ENCODE measurements at regions not wholly inside any gene's neighbourhood (a gene's known extent, or its start where the extent isn't known, plus 50 kb on each side); places are given as distances from the start of the nearest gene placed in this dataset.

GRCh38 chr15:94744080-94744793 is 512.9 kb downstream of the MCTP2 start (continued):
- TF ChIP-seq IRF3 (IDR thresholded peaks at IDR 0.05; ENCODE audit: low read depth, low read length) (no peak), EP300 (IDR thresholded peaks at IDR 0.05; ENCODE audit: borderline replicate concordance in 1 of 2, low read depth in 1 of 2, low read length in 1 of 2) (no peak), SIN3A (IDR thresholded peaks at IDR 0.05; ENCODE audit: borderline replicate concordance, low read depth, low read length) (no peak)
- TF ChIP-seq, protein P1, sequence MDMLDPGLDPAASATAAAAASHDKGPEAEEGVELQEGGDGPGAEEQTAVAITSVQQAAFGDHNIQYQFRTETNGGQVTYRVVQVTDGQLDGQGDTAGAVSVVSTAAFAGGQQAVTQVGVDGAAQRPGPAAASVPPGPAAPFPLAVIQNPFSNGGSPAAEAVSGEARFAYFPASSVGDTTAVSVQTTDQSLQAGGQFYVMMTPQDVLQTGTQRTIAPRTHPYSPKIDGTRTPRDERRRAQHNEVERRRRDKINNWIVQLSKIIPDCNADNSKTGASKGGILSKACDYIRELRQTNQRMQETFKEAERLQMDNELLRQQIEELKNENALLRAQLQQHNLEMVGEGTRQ (IDR thresholded peaks at IDR 0.05; ENCODE audit: borderline replicate concordance, low read depth, low read length) = no peak

GRCh38 chr15:94745371-94745770 is 514.0 kb downstream of the MCTP2 start:
- Histone ChIP-seq H3K27me3 (ENCODE audit: insufficient read depth) (no peaks in the 10 kb centered on the region), H3K4me2 (no peak overlapping the region), H3K4me3 (ENCODE audit: low read depth in 2 of 2, low read length in 1 of 2) (no peak overlapping the region), H3K9me3 (0 out of 2 replicates have a peak, but pooled peaks cover 4% of the 10 kb centered on the region), H2AFZ (ENCODE audit: low read depth) (no peak overlapping the region), H3K79me2 (ENCODE audit: insufficient read depth) (no peaks in the 10 kb centered on the region), H3K27ac (ENCODE audit: low read depth in 2 of 2, low read length in 1 of 2) (no peak overlapping the region), H3K9ac (no peak overlapping the region), H3K9me2 (no peaks in the 10 kb centered on the region), H4K20me1 (ENCODE audit: insufficient read depth) (no peaks in the 10 kb centered on the region), H3K4me1 (ENCODE audit: control insufficient read depth in 1 of 2, insufficient read depth in 2 of 2, low read depth in 1 of 2, low read length in 1 of 2) (no peaks in the 10 kb centered on the region), H3K36me3 (replicated peaks in 1 of 2; ENCODE audit: control insufficient read depth in 1 of 2, insufficient read depth in 2 of 2, low read length in 1 of 2) (no peaks in the 10 kb centered on the region), H3F3A (replicated peaks; ENCODE audit: insufficient read depth) (no peaks in the 10 kb centered on the region)
- no peak for TF ChIP-seq ZBTB33 (IDR thresholded peaks at IDR 0.05; ENCODE audit: borderline replicate concordance, low read depth)
- TF ChIP-seq EZH2phosphoT487 (IDR thresholded peaks at IDR 0.05; ENCODE audit: borderline replicate concordance, low read depth) = no peak
- TF ChIP-seq FOXJ3 (CRISPR knock-in tag; IDR thresholded peaks at IDR 0.05) = no peak
- no peak for TF ChIP-seq TEAD4 (IDR thresholded peaks at IDR 0.05; ENCODE audit: borderline replicate concordance, insufficient read depth)
- TF ChIP-seq TCF12 (IDR thresholded peaks at IDR 0.05) = no peak
- POLR2A ChIA-PET = no interaction called here
- DNase-seq = no peak
- 19% methylated on average over 7 of the region's 7 CpGs for WGBS (ENCODE audit: low lambda C conversion rate)
- CTCF ChIA-PET = no interaction called here

DNA sequence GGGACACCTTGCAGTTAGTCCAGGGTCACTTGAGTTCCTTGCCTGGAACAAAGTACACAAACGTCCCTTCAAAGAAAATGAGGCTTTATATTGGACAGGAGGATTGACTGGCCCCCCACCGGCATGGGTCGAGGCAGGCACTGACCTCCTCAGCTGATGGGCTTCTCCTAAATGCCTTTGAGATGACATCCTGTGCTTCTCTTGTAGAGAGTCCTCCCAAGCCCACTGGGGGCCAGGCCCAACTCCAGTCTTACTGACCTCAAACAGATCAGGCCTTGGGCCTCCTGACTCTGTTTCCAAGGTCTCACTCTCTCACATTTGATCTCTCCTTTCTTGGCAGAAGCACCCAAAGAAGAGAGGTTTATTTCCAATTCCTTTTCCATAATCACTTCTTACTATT is 516.1 kb downstream of the MCTP2 start:
- no peaks in the 10 kb centered on the region for H3F3A ChIP-seq (replicated peaks; ENCODE audit: insufficient read depth)
- ChIA-PET CTCF (no interaction called here), POLR2A (no interaction called here)
- no peaks in the 10 kb centered on the region for H3K79me2 ChIP-seq (ENCODE audit: insufficient read depth)
- H3K27me3 ChIP-seq (ENCODE audit: insufficient read depth) = no peaks in the 10 kb centered on the region
- H3K4me2 ChIP-seq = no peak overlapping the region
- H2AFZ ChIP-seq (ENCODE audit: low read depth) = no peak overlapping the region
- 0% methylated on average over 3 of the region's 3 CpGs for WGBS (ENCODE audit: low lambda C conversion rate)
- no peak for DNase-seq
- no peaks in the 10 kb centered on the region for H3K9me2 ChIP-seq
- no peak overlapping the region for H3K9ac ChIP-seq
- H3K9me3 ChIP-seq = 0 out of 2 replicates have a peak, but pooled peaks cover 4% of the 10 kb centered on the region
- H3K27ac ChIP-seq (ENCODE audit: low read depth in 2 of 2, low read length in 1 of 2) = no peak overlapping the region
- H4K20me1 ChIP-seq (ENCODE audit: insufficient read depth) = no peaks in the 10 kb centered on the region
- no peaks in the 10 kb centered on the region for H3K36me3 ChIP-seq (replicated peaks in 1 of 2; ENCODE audit: control insufficient read depth in 1 of 2, insufficient read depth in 2 of 2, low read length in 1 of 2)
- no peaks in the 10 kb centered on the region for H3K4me1 ChIP-seq (ENCODE audit: control insufficient read depth in 1 of 2, insufficient read depth in 2 of 2, low read depth in 1 of 2, low read length in 1 of 2)
- H3K4me3 ChIP-seq (ENCODE audit: low read depth in 2 of 2, low read length in 1 of 2) = no peak overlapping the region
- TF ChIP-seq MEF2A (IDR thresholded peaks at IDR 0.05; ENCODE audit: borderline replicate concordance, low read depth) = no peak
- no peak for TF ChIP-seq EZH2phosphoT487 (IDR thresholded peaks at IDR 0.05; ENCODE audit: borderline replicate concordance, low read depth)
- TF ChIP-seq YY1 (IDR thresholded peaks at IDR 0.05; ENCODE audit: low read depth) = no peak
- no peak for TF ChIP-seq IRF3 (IDR thresholded peaks at IDR 0.05; ENCODE audit: low read depth, low read length)
- TF ChIP-seq MXI1 (IDR thresholded peaks at IDR 0.05; ENCODE audit: low read depth, low read length) = no peak
- no peak for TF ChIP-seq FOSL2 (IDR thresholded peaks at IDR 0.05; ENCODE audit: borderline replicate concordance, low read depth)
- no peak for TF ChIP-seq FOXJ3 (CRISPR knock-in tag; IDR thresholded peaks at IDR 0.05)
- TF ChIP-seq PBX3 (IDR thresholded peaks at IDR 0.05) = no peak
- no peak for TF ChIP-seq EP300 (IDR thresholded peaks at IDR 0.05; ENCODE audit: borderline replicate concordance in 1 of 2, low read depth in 1 of 2, low read length in 1 of 2)
- TF ChIP-seq, protein P1 (IDR thresholded peaks at IDR 0.05; ENCODE audit: borderline replicate concordance, low read depth, low read length) = no peak
- no peak for TF ChIP-seq CHD2 (IDR thresholded peaks at IDR 0.05; ENCODE audit: low read length, partially characterized antibody)
- no peak for TF ChIP-seq JUND (IDR thresholded peaks at IDR 0.05)
